HG02623 (cell line): ENCODE measurements at regions not wholly inside any gene's neighbourhood (a gene's known extent, or its start where the extent isn't known, plus 50 kb on each side); places are given as distances from the start of the nearest gene placed in this dataset.

Experiments
- ATAC-seq: cut with Tn5 transposase; IDR thresholded peaks from one replicate; pipeline ENCODE4 v1.9.1; 2021; ENCODE audit warnings: moderate library complexity; ENCODE audit not compliant: unreplicated experiment

DNA sequence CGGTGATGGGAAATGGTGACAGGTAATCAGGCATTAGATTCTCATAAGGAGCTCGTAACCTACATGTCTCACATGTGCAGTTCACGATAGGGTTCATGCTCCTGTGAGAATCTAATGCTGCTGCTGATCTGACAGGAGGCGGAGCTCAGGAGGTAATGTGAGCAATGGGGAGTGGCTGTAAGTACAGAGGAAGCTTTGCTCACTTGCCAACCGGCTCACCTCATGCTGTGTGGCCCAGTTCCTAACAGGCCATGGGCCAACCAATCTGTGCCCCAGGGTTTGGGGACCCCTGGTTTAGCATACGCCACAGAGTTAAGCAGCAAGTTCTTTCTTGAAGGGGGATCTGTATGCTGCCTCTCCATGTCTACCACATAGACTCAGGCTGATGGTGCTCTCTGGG, 133.1 kb downstream of the IQUB start:
- ATAC-seq: no peak

DNA sequence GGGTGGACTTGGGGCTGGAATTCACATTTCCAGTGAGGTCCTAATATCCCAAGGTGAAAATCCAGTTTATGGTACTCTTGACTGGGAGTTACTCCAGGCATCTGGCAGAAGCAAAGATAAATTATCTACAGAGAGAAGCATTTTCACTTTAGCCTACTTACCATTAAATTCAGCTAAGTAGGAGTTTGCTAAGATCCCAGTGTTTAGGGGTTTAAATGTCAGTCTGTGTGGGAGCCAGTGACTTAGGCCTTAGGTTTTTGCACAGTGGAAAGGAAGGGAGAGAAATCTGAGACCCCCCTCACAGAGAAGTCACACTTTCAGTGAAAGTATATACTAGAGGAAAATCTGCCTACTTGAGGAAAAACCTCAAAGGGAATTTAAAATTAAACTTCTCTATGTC, 134.2 kb downstream of the IQUB start:
- ATAC-seq: no peak

DNA sequence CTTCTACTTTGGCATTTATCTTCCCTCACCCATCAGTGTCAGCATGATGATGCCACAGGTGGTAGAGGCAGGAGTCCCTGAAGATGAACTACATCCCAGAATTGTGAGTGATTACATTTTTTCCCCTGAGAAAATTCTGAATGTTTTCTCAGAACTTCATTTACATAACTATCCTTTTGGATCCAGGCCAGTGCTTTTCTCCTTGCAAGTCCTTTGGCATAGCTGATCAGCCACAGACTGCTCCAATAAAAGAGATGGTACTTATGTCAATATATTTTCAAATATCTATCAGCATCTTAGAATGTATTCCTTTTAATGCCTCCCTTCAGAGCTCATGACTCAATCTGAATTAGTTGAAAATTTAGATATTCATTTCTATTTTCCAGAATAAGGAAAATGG, 135.5 kb downstream of the IQUB start:
- no peak for ATAC-seq

DNA sequence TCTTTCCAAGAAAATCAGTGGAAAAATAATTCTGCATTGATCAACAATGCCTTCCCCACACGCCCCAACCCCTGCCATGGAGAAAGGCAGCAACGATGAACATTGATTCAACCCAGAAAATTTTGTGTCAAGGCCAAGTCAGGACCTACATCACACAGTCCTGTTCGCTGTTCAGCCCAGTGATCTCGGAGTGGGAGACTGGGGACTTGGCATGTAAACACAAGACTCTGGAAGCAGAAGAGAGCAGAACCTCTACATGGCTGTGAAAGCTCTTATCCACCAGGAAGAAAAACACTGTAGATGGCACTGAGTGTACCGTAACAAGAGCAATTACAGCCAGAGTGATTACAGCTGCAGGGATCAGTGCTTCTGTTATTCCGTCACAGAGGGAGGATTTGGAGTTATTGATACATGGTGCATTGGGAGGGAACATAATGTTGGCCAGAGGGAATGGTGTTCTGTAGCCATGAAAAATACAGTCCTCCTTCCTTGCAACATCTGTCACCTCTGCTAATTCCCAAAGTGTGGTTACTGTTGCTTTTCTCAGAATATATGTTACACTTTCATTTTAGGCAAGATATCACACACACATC, 136.6 kb downstream of the IQUB start:
- no peak for ATAC-seq

DNA sequence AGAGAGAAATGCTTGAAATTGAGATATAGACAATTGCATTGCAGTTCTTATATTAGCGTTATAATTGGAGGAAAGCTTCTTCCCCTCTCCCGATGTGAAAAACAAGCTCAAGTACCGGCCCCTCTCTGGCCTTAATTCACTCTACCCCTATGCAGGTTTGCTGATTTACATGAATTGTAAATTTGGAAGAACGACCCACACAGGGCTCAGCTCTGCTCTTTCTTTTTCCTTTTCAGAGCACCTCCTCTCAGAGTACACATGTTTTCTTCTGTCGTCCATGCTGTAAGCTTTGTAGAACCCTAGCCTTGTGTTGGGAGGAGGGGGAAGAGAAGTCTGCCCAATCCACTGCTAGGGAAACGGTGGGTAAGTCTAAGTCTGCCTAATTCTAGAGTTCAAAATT, 140.8 kb downstream of the IQUB start:
- ATAC-seq: no peak

- no peak for ATAC-seq
These were observed 162.0 kb downstream of the IQUB start for GRCh38 chr7:123372368-123372767.

DNA sequence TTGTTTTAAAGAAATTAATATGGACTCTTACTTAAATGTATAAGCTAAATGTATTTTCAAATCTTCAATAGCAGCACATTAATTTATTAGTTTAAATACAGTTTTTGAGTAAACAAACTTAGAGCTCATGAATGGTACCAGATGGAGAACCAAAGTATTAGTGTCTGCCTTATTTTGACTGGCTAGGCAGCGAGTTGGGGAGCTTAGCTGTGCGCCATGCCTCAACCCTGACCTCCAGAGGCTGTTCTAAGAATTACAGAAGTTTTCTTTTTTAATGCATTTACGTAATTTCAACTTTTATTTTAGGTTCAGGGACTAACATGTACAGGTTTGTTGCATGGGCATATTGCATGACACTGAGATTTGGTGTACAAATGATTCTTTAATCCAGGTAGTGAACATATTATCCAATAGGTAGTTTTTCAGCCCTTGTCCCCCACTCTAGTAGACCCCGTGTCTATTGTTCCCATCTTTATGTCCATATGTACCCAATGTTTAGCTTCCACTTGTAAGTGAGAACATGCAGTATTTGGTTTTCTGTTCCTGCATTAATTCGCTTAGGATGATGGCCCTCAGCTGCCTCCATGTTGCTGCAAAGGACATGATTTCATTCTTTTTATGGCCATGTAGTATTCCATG, 166.8 kb downstream of the IQUB start:
- peak; percentile 83 for ATAC-seq

- no peak for ATAC-seq
These were observed 167.3 kb upstream of the SLC13A1 start for GRCh38 chr7:123367031-123367430.

DNA sequence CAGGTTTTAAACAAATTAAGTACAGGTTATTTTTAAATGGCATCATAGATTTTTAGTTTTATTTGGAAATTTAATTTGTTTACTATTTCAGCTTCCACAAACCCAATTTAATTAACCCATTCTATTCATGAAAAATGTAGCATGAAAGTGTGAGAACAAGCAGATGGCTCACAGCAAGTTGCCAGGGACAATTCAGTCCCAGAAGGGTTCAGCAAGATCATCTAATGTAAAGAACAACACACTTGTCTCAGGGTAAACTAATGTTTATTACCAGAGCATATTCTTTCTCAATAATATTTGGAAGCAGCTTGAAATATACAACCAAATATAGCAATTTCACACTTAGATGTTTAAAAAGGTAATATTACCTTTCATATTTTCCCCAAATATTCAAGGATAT, 166.9 kb upstream of the SLC13A1 start:
- no peak for ATAC-seq

DNA sequence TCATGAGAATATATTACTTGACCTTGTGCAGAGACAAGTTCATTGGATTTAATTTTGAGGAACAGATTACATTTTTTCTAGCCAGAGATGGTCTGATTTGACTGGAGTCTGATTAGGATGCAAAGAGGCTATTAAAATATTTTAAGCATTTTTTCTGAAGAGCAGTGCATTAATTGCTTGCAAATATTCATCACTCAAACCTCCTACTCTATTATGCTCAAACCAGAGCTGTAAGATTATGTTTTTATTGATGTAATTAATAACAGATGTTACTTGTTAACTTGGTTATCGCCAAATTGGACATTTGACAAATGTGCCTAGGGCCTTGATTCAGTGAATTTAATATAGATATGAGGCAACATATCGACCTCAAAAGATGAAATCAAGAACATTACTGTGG, 160.9 kb upstream of the SLC13A1 start:
- no peak for ATAC-seq

GRCh38 chr7:123355576-123356190, 155.9 kb upstream of the SLC13A1 start:
- no peak for ATAC-seq

GRCh38 chr7:123352973-123353372, 153.2 kb upstream of the SLC13A1 start:
- no peak for ATAC-seq

DNA sequence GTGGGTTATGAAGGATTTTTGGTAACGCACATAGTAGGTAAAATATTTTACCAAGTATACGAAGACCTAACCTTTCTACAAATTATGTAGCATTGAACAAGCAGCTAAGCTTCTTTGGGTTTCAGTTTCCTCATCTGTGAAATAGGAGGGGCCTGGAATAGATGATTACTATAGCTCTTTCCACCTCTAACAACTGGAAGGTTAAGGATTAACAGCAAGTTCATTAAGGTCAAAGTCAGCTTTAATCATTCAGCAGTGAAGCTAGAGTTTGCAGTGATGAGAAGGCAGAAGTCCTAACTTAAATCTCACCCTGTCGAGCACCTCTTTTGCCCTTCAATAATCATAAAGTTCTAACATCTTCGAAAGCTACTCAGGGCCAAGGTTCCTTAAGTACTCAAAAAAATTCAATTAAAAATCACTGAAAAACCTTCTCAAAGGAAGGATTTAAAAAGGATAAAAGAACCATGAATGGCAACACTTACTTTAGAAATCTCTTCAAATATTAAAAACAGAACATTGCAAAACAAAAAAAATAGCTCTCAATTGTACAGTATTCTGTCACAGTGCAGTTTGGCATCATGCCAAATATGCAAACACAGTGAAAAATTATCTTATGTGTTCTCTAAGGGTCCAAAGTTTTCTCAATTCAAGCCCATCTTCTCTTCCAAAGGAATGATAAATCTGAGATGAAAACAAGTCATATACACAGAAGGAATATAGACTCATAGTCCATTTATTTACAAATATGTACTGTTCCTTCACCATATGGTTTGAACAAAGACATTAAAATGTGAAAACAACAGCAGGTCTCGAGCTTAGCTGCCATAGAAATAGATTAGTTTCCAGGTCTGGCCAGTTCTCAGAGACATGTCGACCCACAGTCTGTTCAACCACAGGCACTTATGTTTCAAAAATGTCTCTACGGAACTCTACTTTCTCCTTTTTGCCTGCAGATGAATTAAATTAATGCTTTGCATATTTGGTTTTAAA, 152.0 kb upstream of the SLC13A1 start:
- no peak for ATAC-seq

GRCh38 chr7:123351027-123351426, 151.3 kb upstream of the SLC13A1 start:
- no peak for ATAC-seq

DNA sequence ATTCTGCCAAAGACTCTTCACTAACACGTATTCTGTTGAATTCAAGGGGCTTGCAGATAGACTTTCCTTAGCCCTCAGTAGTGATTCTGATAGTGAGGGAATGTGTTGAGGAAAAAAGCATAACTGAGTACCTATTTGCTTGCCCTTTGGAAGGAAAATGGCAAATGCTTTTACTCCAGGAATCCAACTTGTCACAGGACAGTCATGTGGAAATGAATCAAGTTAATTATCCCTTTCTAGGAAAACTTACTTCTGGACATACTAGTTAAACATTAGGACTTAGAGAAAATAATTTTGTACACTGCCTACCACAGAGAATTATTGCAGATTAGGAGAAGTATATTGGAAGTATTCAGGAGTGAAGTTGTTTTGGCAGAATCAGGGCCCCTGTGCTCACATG, 148.9 kb upstream of the SLC13A1 start:
- ATAC-seq: no peak

GRCh38 chr7:123346766-123347165, 147.0 kb upstream of the SLC13A1 start:
- ATAC-seq: no peak

DNA sequence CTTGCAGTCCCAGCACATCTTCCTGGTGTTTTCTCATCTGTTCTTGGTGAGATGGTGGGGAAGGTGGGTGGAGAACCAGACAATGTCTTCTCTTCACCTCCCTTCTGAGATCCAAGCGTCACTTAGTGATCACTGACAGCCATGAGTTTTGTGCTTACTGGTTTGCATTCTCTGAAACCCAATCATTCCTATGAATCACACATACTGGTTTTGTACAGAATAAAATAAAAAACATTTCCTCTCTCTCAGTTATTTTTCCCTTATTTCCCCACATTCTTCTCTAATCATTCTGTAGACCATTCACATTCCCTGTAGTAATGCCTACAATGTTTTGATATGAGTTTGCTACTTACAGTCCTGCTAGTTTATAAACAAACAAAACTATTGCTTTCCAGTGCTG, 143.8 kb upstream of the SLC13A1 start:
- ATAC-seq: no peak

DNA sequence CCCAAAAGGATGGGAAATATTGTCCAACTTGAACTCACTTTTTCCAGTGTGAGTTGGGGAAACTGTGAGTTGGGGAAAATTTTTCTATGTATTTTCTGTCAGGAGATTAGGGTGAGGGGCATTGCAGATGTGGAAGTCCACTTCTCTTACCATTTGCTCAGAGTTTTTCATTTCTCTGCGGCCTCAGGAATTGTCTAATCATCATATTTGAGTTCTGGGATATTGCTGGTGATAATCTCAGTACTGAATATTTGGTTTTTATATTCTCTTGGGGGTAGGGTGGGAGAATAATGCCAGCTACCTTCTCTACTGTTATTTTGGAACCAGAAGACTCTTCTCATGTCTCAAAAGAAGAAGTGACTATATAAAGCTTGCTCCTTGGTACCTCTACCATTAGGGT, 141.3 kb upstream of the SLC13A1 start:
- no peak for ATAC-seq

GRCh38 chr7:123338688-123339087, 138.9 kb upstream of the SLC13A1 start:
- no peak for ATAC-seq

DNA sequence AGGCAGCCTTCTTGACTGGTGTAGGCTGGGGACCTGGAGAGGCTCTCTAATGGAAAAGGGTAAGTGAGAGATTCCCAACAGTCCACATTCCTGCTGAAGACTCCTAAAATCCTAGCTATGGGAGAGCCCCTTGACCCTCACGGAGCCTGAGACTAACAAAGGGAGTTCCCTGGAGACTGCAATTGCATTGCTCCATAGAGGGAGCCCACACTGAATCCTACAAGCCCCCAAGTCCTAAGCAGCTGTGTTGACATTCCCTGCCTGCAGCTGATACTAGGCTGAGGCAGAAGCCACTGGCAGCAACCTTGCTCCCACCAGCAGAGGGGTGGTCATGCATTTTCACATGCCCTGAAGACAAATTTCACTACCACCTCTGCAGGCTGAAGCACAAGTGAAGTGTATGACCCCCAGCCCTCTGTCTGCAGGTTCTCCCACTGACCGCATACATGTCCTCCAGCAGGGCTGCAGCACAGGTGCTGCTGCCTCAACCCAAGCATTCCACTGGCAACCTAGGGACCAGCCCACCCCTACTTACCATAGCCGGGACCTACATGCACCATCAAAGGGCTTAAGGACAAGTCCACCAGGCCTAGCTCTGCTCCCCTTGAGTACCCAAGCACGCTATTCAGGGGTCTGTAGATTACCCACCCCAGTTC, 130.3 kb upstream of the SLC13A1 start:
- no peak for ATAC-seq

GRCh38 chr7:123327661-123328060, 127.9 kb upstream of the SLC13A1 start:
- ATAC-seq: no peak
